K562 (cell line): ENCODE measurements at regions not wholly inside any gene's neighbourhood (a gene's known extent, or its start where the extent isn't known, plus 50 kb on each side); places are given as distances from the start of the nearest gene placed in this dataset.

Experiments
- CBFB ChIP-seq: sonication (generic); formaldehyde crosslinking; IDR thresholded peaks from 2 replicates; pipeline ENCODE4 v1.4.0; 2020; ENCODE audit warnings: mild to moderate bottlenecking, missing genetic modification reagents
- CXXC5 ChIP-seq: fragments of 250-450 bp; sonication (Bioruptor Pico); IDR thresholded peaks from 2 replicates; pipeline ENCODE4 v1.8.0; 2022; ENCODE audit warnings: inconsistent platforms, mild to moderate bottlenecking, moderate library complexity
- GTF2F1 ChIP-seq: IDR thresholded peaks from 2 replicates; pipeline ENCODE4 v1.6.1; 2011; ENCODE audit warnings: low read depth, low read length, improper control_type of control experiment
- IRF2 ChIP-seq: sonication (generic); formaldehyde crosslinking; IDR thresholded peaks from 2 replicates; pipeline ENCODE4 v1.8.1; 2022; ENCODE audit warnings: mild to moderate bottlenecking, missing genetic modification reagents
- KLF6 ChIP-seq: fragments of 250-450 bp; sonication (Bioruptor Pico); IDR thresholded peaks from 2 replicates; pipeline ENCODE4 v1.4.0; 2020; ENCODE audit warnings: mild to moderate bottlenecking, moderate library complexity, borderline replicate concordance
- SIN3A ChIP-seq, 2 experiments: fragments of 150-350 bp in 1 of 2; IDR thresholded peaks; 2 replicates each; pipeline ENCODE4 v1.6.1; 2011 to 2016; ENCODE audit warnings: borderline replicate concordance in 2 of 2, low read depth in 2 of 2, low read length in 2 of 2, mild to moderate bottlenecking in 2 of 2, moderate library complexity in 2 of 2; ENCODE audit not compliant: control insufficient read depth in 1 of 2
- TCF3 ChIP-seq: sonication (generic); formaldehyde crosslinking; IDR thresholded peaks from 2 replicates; pipeline ENCODE4 v1.4.0; 2020; ENCODE audit warnings: mild to moderate bottlenecking, missing genetic modification reagents
- ZNF232 ChIP-seq: sonication (generic); formaldehyde crosslinking; IDR thresholded peaks from 2 replicates; pipeline ENCODE4 v1.8.0; 2022; ENCODE audit warnings: mild to moderate bottlenecking, missing genetic modification reagents
- TF ChIP-seq, protein P1 (sequence below), 3 experiments: IDR thresholded peaks in 2 of 3; conservative IDR thresholded peaks in 1 of 3; 2 replicates each; pipeline ENCODE4 v1.5.1; 2011 to 2012; ENCODE audit warnings: low read length in 3 of 3, mild to moderate bottlenecking in 3 of 3, control low read depth in 2 of 3, improper control_type of control experiment in 1 of 3, inconsistent platforms in 1 of 3, low read depth in 1 of 3, mixed read lengths in 1 of 3, moderate library complexity in 1 of 3; ENCODE audit not compliant: insufficient read depth in 2 of 3
- TF ChIP-seq, protein P2 (sequence below), 2 experiments: fragments of 450-650 bp; IDR thresholded peaks; 2 replicates each; pipeline ENCODE4 v1.6.1; 2018; ENCODE audit warnings: mild to moderate bottlenecking in 2 of 2, low read depth in 1 of 2; ENCODE audit not compliant: partially characterized antibody in 2 of 2
- TF ChIP-seq, protein P3 (sequence below): sonication (generic); formaldehyde crosslinking; IDR thresholded peaks from 2 replicates; pipeline ENCODE4 v1.8.0; 2023; ENCODE audit warnings: mild to moderate bottlenecking, missing genetic modification reagents
- TF ChIP-seq, protein P4 (sequence below): sonication (generic); formaldehyde crosslinking; IDR thresholded peaks from 2 replicates; pipeline ENCODE4 v1.8.1; 2023; ENCODE audit warnings: mild to moderate bottlenecking, missing genetic modification reagents, moderate library complexity

DNA sequence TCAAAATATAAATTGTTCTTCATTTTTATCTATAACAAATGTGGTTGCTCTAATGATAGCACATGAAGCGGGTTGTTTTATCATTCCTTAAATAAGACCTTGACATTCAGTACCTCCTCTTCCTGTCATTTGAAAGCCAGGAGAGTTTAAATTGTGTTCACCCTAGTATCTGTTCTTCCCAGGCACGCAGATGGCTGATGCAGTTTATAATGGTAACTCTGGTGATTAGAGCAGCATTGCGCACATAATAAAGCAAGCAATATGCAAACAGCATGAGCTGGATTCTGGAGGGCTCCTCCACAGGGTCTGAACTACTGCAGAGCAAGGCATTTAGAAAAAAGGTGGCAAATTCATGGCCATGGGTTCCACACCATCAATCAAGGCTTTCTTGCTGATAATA, 307.8 kb downstream of the ENC1 start:
- TF ChIP-seq, protein P1, sequence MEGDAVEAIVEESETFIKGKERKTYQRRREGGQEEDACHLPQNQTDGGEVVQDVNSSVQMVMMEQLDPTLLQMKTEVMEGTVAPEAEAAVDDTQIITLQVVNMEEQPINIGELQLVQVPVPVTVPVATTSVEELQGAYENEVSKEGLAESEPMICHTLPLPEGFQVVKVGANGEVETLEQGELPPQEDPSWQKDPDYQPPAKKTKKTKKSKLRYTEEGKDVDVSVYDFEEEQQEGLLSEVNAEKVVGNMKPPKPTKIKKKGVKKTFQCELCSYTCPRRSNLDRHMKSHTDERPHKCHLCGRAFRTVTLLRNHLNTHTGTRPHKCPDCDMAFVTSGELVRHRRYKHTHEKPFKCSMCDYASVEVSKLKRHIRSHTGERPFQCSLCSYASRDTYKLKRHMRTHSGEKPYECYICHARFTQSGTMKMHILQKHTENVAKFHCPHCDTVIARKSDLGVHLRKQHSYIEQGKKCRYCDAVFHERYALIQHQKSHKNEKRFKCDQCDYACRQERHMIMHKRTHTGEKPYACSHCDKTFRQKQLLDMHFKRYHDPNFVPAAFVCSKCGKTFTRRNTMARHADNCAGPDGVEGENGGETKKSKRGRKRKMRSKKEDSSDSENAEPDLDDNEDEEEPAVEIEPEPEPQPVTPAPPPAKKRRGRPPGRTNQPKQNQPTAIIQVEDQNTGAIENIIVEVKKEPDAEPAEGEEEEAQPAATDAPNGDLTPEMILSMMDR (IDR thresholded peaks at IDR 0.05 in 2 of 3, conservative IDR thresholded peaks at IDR 0.05 in 1 of 3; ENCODE audit: insufficient read depth in 2 of 3, low read depth in 1 of 3, low read length in 3 of 3): no peak
- TF ChIP-seq GTF2F1: no peak
- TF ChIP-seq SIN3A (IDR thresholded peaks at IDR 0.05; ENCODE audit: borderline replicate concordance in 2 of 2, control insufficient read depth in 1 of 2, low read depth in 2 of 2, low read length in 2 of 2): no peak
- TF ChIP-seq TCF3 (CRISPR knock-in tag): peak; percentile 68
- no peak for TF ChIP-seq IRF2 (CRISPR knock-in tag)
- no peak for TF ChIP-seq CBFB (CRISPR knock-in tag)
- no peak for TF ChIP-seq KLF6 (CRISPR knock-in tag)
- TF ChIP-seq, protein P2, sequence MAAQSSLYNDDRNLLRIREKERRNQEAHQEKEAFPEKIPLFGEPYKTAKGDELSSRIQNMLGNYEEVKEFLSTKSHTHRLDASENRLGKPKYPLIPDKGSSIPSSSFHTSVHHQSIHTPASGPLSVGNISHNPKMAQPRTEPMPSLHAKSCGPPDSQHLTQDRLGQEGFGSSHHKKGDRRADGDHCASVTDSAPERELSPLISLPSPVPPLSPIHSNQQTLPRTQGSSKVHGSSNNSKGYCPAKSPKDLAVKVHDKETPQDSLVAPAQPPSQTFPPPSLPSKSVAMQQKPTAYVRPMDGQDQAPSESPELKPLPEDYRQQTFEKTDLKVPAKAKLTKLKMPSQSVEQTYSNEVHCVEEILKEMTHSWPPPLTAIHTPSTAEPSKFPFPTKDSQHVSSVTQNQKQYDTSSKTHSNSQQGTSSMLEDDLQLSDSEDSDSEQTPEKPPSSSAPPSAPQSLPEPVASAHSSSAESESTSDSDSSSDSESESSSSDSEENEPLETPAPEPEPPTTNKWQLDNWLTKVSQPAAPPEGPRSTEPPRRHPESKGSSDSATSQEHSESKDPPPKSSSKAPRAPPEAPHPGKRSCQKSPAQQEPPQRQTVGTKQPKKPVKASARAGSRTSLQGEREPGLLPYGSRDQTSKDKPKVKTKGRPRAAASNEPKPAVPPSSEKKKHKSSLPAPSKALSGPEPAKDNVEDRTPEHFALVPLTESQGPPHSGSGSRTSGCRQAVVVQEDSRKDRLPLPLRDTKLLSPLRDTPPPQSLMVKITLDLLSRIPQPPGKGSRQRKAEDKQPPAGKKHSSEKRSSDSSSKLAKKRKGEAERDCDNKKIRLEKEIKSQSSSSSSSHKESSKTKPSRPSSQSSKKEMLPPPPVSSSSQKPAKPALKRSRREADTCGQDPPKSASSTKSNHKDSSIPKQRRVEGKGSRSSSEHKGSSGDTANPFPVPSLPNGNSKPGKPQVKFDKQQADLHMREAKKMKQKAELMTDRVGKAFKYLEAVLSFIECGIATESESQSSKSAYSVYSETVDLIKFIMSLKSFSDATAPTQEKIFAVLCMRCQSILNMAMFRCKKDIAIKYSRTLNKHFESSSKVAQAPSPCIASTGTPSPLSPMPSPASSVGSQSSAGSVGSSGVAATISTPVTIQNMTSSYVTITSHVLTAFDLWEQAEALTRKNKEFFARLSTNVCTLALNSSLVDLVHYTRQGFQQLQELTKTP (IDR thresholded peaks at IDR 0.05; ENCODE audit: low read depth in 1 of 2, partially characterized antibody in 2 of 2): no peak
- TF ChIP-seq, protein P3, sequence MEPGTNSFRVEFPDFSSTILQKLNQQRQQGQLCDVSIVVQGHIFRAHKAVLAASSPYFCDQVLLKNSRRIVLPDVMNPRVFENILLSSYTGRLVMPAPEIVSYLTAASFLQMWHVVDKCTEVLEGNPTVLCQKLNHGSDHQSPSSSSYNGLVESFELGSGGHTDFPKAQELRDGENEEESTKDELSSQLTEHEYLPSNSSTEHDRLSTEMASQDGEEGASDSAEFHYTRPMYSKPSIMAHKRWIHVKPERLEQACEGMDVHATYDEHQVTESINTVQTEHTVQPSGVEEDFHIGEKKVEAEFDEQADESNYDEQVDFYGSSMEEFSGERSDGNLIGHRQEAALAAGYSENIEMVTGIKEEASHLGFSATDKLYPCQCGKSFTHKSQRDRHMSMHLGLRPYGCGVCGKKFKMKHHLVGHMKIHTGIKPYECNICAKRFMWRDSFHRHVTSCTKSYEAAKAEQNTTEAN (CRISPR knock-in tag): no peak
- TF ChIP-seq CXXC5: no peak
- TF ChIP-seq ZNF232 (CRISPR knock-in tag): no peak
- TF ChIP-seq, protein P4, sequence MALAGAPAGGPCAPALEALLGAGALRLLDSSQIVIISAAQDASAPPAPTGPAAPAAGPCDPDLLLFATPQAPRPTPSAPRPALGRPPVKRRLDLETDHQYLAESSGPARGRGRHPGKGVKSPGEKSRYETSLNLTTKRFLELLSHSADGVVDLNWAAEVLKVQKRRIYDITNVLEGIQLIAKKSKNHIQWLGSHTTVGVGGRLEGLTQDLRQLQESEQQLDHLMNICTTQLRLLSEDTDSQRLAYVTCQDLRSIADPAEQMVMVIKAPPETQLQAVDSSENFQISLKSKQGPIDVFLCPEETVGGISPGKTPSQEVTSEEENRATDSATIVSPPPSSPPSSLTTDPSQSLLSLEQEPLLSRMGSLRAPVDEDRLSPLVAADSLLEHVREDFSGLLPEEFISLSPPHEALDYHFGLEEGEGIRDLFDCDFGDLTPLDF: no peak
